ENCODE measurements at regions not wholly inside any gene's neighbourhood (a gene's known extent, or its start where the extent isn't known, plus 50 kb on each side); places are given as distances from the start of the nearest gene placed in this dataset.

DNA sequence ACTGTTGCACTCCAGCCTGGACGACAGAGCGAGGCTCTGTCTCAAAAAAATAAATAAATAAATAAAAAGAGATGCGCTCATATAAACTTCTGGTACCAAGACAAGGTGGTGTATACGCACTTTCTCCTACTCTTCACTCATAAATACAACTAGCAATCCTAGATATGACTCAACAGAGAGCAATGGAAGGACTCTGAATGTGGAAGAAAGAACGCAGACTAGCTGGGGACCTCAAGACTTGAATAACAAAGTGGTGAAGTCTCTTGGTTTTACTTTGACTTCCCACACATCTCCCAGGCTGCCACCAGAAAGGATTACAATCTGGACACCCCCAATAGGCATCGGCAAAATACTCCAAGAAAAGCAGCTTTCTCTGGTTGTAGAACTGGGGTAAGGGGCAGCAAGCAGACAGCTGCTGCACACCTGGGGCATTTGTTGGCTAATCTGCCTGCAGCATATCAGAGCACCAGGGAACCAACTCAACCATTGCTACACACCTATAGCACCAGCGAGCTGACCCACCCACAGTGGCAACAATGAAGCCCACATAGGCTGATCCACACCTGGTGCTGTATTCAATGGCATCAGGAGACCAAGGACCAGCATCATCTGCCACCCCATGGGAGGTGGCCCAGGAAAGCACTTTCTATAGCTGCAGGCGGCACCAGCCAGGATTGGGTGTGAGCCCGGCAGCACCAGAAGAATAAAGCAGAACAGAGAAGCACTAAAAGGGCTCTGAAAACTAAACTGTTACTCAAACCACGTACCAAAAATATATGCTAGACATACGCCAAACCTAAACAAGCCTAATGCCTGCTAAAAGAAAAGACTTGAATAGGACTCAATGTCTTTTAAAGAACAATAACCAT is 1231.7 kb upstream of the TMEM132C start:
- H3K4me1 Mint-ChIP-seq: no peaks in the 10 kb centered on the region
- Histone ChIP-seq H3K4me1 (ENCODE audit: control insufficient read depth, insufficient read depth, low read length, poor library complexity, severe bottlenecking) (no peaks in the 10 kb centered on the region), H3K27ac (ENCODE audit: insufficient read depth, low read length, poor library complexity, severe bottlenecking) (no peak overlapping the region), H3K4me3 (ENCODE audit: low read depth, low read length) (no peak overlapping the region), H3K9me3 (ENCODE audit: control insufficient read depth in 2 of 2, low read length in 2 of 2) (no peaks in the 10 kb centered on the region), H3K36me3 (ENCODE audit: control insufficient read depth, insufficient read depth, low read length) (no peaks in the 10 kb centered on the region), H3K27me3 (ENCODE audit: control insufficient read depth, insufficient read depth, low read length) (no peaks in the 10 kb centered on the region)
- no peak overlapping the region for H3K4me3 Mint-ChIP-seq
- H3K9me3 Mint-ChIP-seq: peaks cover 0 to 4% (median 0%) of the 10 kb centered on the region in 7 donors
- H3K36me3 Mint-ChIP-seq: no peaks in the 10 kb centered on the region
- no peaks in the 10 kb centered on the region for H3K27me3 Mint-ChIP-seq
- no peak for ATAC-seq (ENCODE audit: low read depth in 2 of 2)
- H3K27ac Mint-ChIP-seq: no peak overlapping the region
- no peak for DNase-seq

- no peaks in the 10 kb centered on the region for H3K9me3 ChIP-seq (ENCODE audit: control insufficient read depth in 2 of 2, low read length in 2 of 2)
These were observed 1228.8 kb upstream of the TMEM132C start for GRCh38 chr12:127038152-127038551.

DNA sequence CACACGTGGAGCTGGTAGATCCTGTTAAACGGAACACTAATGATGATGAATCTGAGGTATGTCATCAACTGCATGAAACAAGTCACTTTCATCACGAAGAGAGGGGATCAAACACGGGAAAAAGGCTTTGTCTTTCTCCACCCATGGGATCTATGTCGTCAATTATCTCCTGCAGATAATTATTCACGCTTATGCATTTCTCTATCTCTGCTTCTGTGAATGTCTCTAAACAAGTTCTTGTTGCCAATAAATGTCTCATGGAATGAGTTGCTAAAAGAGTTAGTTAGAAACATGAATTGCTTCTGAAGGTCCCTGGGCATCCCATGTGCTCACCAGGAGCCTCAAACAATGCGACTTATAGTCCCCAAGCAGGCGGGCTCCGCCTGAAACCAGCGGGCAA is 1228.2 kb upstream of the TMEM132C start:
- Histone ChIP-seq H3K27me3 (ENCODE audit: control insufficient read depth, insufficient read depth, low read length) (no peaks in the 10 kb centered on the region), H3K4me1 (ENCODE audit: control insufficient read depth, insufficient read depth, low read length, poor library complexity, severe bottlenecking) (no peaks in the 10 kb centered on the region), H3K27ac (ENCODE audit: insufficient read depth, low read length, poor library complexity, severe bottlenecking) (no peak overlapping the region), H3K9me3 (ENCODE audit: control insufficient read depth in 2 of 2, low read length in 2 of 2) (no peaks in the 10 kb centered on the region), H3K36me3 (ENCODE audit: control insufficient read depth, insufficient read depth, low read length) (no peaks in the 10 kb centered on the region), H3K4me3 (ENCODE audit: low read depth, low read length) (no peak overlapping the region)
- peaks cover 0 to 6% (median 1%) of the 10 kb centered on the region in 7 donors for H3K9me3 Mint-ChIP-seq
- no peaks in the 10 kb centered on the region for H3K27me3 Mint-ChIP-seq
- no peaks in the 10 kb centered on the region for H3K4me1 Mint-ChIP-seq
- H3K27ac Mint-ChIP-seq: no peak overlapping the region
- no peaks in the 10 kb centered on the region for H3K36me3 Mint-ChIP-seq
- H3K4me3 Mint-ChIP-seq: no peak overlapping the region
- no peak for ATAC-seq (ENCODE audit: low read depth in 2 of 2)
- DNase-seq: no peak

More at GRCh38 chr12:127038152-127038551, 1228.8 kb upstream of the TMEM132C start:
- DNase-seq: no peak
- H3K27ac Mint-ChIP-seq: no peak overlapping the region
- Histone ChIP-seq H3K4me1 (ENCODE audit: control insufficient read depth, insufficient read depth, low read length, poor library complexity, severe bottlenecking) (no peaks in the 10 kb centered on the region), H3K27me3 (ENCODE audit: control insufficient read depth, insufficient read depth, low read length) (no peaks in the 10 kb centered on the region), H3K4me3 (ENCODE audit: low read depth, low read length) (no peak overlapping the region), H3K27ac (ENCODE audit: insufficient read depth, low read length, poor library complexity, severe bottlenecking) (no peak overlapping the region), H3K36me3 (ENCODE audit: control insufficient read depth, insufficient read depth, low read length) (no peaks in the 10 kb centered on the region)
- H3K9me3 Mint-ChIP-seq: peaks cover 0 to 4% (median 1%) of the 10 kb centered on the region in 7 donors
- ATAC-seq (ENCODE audit: low read depth in 2 of 2): no peak
- no peaks in the 10 kb centered on the region for H3K4me1 Mint-ChIP-seq
- no peaks in the 10 kb centered on the region for H3K36me3 Mint-ChIP-seq
- no peaks in the 10 kb centered on the region for H3K27me3 Mint-ChIP-seq
- no peak overlapping the region for H3K4me3 Mint-ChIP-seq

- Mint-ChIP-seq H3K4me1 (no peaks in the 10 kb centered on the region), H3K27ac (no peak overlapping the region), H3K4me3 (peak overlapping the region in 1 of 4 donors; percentile 21), H3K36me3 (no peaks in the 10 kb centered on the region), H3K27me3 (no peaks in the 10 kb centered on the region), H3K9me3 (peaks cover 0 to 4% (median 1%) of the 10 kb centered on the region in 7 donors)
- no peaks in the 10 kb centered on the region for H3K9me3 ChIP-seq (ENCODE audit: control insufficient read depth in 2 of 2, low read length in 2 of 2)
- no peaks in the 10 kb centered on the region for H3K36me3 ChIP-seq (ENCODE audit: control insufficient read depth, insufficient read depth, low read length)
- H3K4me1 ChIP-seq (ENCODE audit: control insufficient read depth, insufficient read depth, low read length, poor library complexity, severe bottlenecking): no peaks in the 10 kb centered on the region
- DNase-seq (no peak), ATAC-seq (ENCODE audit: low read depth in 2 of 2) (no peak)
- H3K4me3 ChIP-seq (ENCODE audit: low read depth, low read length): no peak overlapping the region
- no peaks in the 10 kb centered on the region for H3K27me3 ChIP-seq (ENCODE audit: control insufficient read depth, insufficient read depth, low read length)
- no peak overlapping the region for H3K27ac ChIP-seq (ENCODE audit: insufficient read depth, low read length, poor library complexity, severe bottlenecking)
These were observed 1224.9 kb upstream of the TMEM132C start for GRCh38 chr12:127041985-127042625.

DNA sequence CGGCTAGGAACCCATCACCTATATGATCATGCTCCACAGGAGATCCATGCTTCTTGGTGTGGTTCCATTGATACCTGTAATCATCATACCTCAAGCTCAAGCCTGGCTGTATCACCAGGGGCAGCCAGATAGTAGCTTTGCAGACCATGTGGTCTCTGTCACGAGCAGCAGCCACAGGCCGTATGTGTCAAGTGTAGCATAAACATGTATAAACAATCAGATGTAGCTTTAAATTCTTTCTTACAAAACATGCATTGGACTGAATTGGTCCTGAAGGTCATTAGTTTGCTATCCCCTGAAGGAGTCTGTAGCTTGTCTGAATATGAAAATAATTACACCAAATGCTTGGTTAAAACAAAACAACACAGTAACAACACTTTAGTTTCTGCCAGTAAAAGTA is 1223.2 kb upstream of the TMEM132C start:
- H3K9me3 Mint-ChIP-seq: peaks cover 0 to 6% (median 3%) of the 10 kb centered on the region in 7 donors
- H3K36me3 Mint-ChIP-seq: no peaks in the 10 kb centered on the region
- H3K27me3 Mint-ChIP-seq: no peaks in the 10 kb centered on the region
- Histone ChIP-seq H3K36me3 (ENCODE audit: control insufficient read depth, insufficient read depth, low read length) (no peaks in the 10 kb centered on the region), H3K4me3 (ENCODE audit: low read depth, low read length) (no peak overlapping the region), H3K27ac (ENCODE audit: insufficient read depth, low read length, poor library complexity, severe bottlenecking) (no peak overlapping the region), H3K27me3 (ENCODE audit: control insufficient read depth, insufficient read depth, low read length) (no peaks in the 10 kb centered on the region), H3K9me3 (ENCODE audit: control insufficient read depth in 2 of 2, low read length in 2 of 2) (no peaks in the 10 kb centered on the region), H3K4me1 (ENCODE audit: control insufficient read depth, insufficient read depth, low read length, poor library complexity, severe bottlenecking) (no peaks in the 10 kb centered on the region)
- ATAC-seq (ENCODE audit: low read depth in 2 of 2): no peak
- H3K4me3 Mint-ChIP-seq: no peak overlapping the region
- no peak overlapping the region for H3K27ac Mint-ChIP-seq
- no peak for DNase-seq
- no peaks in the 10 kb centered on the region for H3K4me1 Mint-ChIP-seq

DNA sequence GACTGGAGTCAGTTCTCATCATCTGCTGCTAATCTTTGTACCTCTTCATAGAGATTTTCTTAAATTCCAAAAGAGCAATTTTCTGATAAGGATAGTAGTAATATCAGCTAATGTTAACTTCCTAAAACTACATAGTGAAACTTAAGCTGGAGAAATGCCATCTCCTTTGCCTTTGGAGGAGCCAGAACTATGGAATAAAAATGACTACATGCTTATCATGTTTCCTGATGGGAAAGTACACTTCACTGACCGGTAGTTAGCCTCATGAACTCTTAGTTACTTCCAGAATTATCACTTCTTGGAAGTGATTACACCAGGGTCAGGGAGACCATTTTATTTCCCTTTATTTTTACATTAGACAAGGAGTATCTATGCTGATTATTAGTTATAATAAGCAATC is 1222.1 kb upstream of the TMEM132C start:
- Mint-ChIP-seq H3K27ac (no peak overlapping the region), H3K27me3 (no peaks in the 10 kb centered on the region), H3K36me3 (no peaks in the 10 kb centered on the region), H3K4me3 (no peak overlapping the region), H3K9me3 (peaks cover 0 to 6% (median 3%) of the 10 kb centered on the region in 7 donors), H3K4me1 (no peaks in the 10 kb centered on the region)
- Histone ChIP-seq H3K4me3 (ENCODE audit: low read depth, low read length) (no peak overlapping the region), H3K27ac (ENCODE audit: insufficient read depth, low read length, poor library complexity, severe bottlenecking) (no peak overlapping the region), H3K36me3 (ENCODE audit: control insufficient read depth, insufficient read depth, low read length) (no peaks in the 10 kb centered on the region), H3K27me3 (ENCODE audit: control insufficient read depth, insufficient read depth, low read length) (no peaks in the 10 kb centered on the region), H3K9me3 (ENCODE audit: control insufficient read depth in 2 of 2, low read length in 2 of 2) (no peaks in the 10 kb centered on the region), H3K4me1 (ENCODE audit: control insufficient read depth, insufficient read depth, low read length, poor library complexity, severe bottlenecking) (no peaks in the 10 kb centered on the region)
- DNase-seq: no peak
- no peak for ATAC-seq (ENCODE audit: low read depth in 2 of 2)

DNA sequence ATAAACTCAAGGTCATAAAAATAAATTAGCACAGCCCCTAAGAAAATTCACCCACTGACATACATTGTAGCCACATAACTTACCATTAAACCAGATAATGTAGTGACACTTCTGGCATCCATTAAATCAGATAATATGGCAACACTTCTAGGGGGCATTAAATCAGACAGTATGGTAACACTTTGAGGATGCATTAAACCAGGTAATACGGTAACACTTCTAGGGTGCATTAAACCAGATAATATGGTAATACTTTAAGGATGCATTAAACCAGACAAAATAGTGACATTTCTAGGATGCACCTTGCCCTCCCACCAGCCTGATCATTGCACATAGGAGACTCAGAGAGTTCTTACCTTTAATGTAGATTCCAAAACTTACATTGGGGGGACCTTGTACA is 1220.5 kb upstream of the TMEM132C start:
- Mint-ChIP-seq H3K36me3 (no peaks in the 10 kb centered on the region), H3K4me1 (no peaks in the 10 kb centered on the region), H3K4me3 (no peak overlapping the region), H3K27me3 (no peaks in the 10 kb centered on the region), H3K9me3 (peaks cover 0 to 6% (median 3%) of the 10 kb centered on the region in 7 donors), H3K27ac (no peak overlapping the region)
- no peaks in the 10 kb centered on the region for H3K9me3 ChIP-seq (ENCODE audit: control insufficient read depth in 2 of 2, low read length in 2 of 2)
- H3K27ac ChIP-seq (ENCODE audit: insufficient read depth, low read length, poor library complexity, severe bottlenecking): no peak overlapping the region
- H3K27me3 ChIP-seq (ENCODE audit: control insufficient read depth, insufficient read depth, low read length): no peaks in the 10 kb centered on the region
- ATAC-seq (ENCODE audit: low read depth in 2 of 2): no peak
- no peak for DNase-seq
- H3K4me3 ChIP-seq (ENCODE audit: low read depth, low read length): no peak overlapping the region
- H3K36me3 ChIP-seq (ENCODE audit: control insufficient read depth, insufficient read depth, low read length): no peaks in the 10 kb centered on the region
- no peaks in the 10 kb centered on the region for H3K4me1 ChIP-seq (ENCODE audit: control insufficient read depth, insufficient read depth, low read length, poor library complexity, severe bottlenecking)
